HK-2 (cell line): ENCODE measurements at regions not wholly inside any gene's neighbourhood (a gene's known extent, or its start where the extent isn't known, plus 50 kb on each side); places are given as distances from the start of the nearest gene placed in this dataset.
"Not testable (repeated sequence)": the region's sequence is repeated elsewhere in the genome, so short reads cannot be mapped to it uniquely, and the experiment has no call there.

ENCODE experiments used
- DNase-seq: peaks from one replicate; pipeline ENCODE4 v3.0.0-alpha.2; 2018; ENCODE audit not compliant: unreplicated experiment

GRCh38 chr2:91742973-91743490, 3051.6 kb downstream of the RPIA start:
- not testable (repeated sequence) for DNase-seq

- not testable (repeated sequence) for DNase-seq
Observed at GRCh38 chr2:91743910-91744309, 3052.4 kb downstream of the RPIA start.

GRCh38 chr2:91744700-91745141, 3053.2 kb downstream of the RPIA start:
- DNase-seq: not testable (repeated sequence)

- no peak for DNase-seq
Observed at GRCh38 chr2:91748902-91749301, 3057.4 kb downstream of the RPIA start.

- not testable (repeated sequence) for DNase-seq
Observed at GRCh38 chr2:91749665-91750064, 3058.2 kb downstream of the RPIA start.

- not testable (repeated sequence) for DNase-seq
Observed at GRCh38 chr2:91759361-91759941, 3068.0 kb downstream of the RPIA start.

- DNase-seq: not testable (repeated sequence)
Observed at GRCh38 chr2:91760672-91761071, 3069.2 kb downstream of the RPIA start.

- not testable (repeated sequence) for DNase-seq
Observed at GRCh38 chr2:91762312-91762711, 3070.8 kb downstream of the RPIA start.

- DNase-seq: not testable (repeated sequence)
Observed at GRCh38 chr2:91763710-91764109, 3072.2 kb downstream of the RPIA start.

- DNase-seq: not testable (repeated sequence)
Observed at GRCh38 chr2:91764581-91765002, 3073.1 kb downstream of the RPIA start.

GRCh38 chr2:91765018-91765754, 3073.7 kb downstream of the RPIA start:
- DNase-seq: not testable (repeated sequence)

GRCh38 chr2:91766349-91767048, 3075.0 kb downstream of the RPIA start:
- DNase-seq: peak; percentile 66

- not testable (repeated sequence) for DNase-seq
Observed at GRCh38 chr2:91768301-91768700, 3076.8 kb downstream of the RPIA start.

GRCh38 chr2:91768997-91769396, 3077.5 kb downstream of the RPIA start:
- DNase-seq: not testable (repeated sequence)

- not testable (repeated sequence) for DNase-seq
Observed at GRCh38 chr2:91770046-91770575, 3078.6 kb downstream of the RPIA start.

GRCh38 chr2:91771604-91772003, 3080.1 kb downstream of the RPIA start:
- DNase-seq: not testable (repeated sequence)

GRCh38 chr2:91772240-91772937, 3080.9 kb downstream of the RPIA start:
- DNase-seq: not testable (repeated sequence)

- not testable (repeated sequence) for DNase-seq
Observed at GRCh38 chr2:91773810-91774209, 3082.3 kb downstream of the RPIA start.

GRCh38 chr2:91775193-91775592, 3083.7 kb downstream of the RPIA start:
- not testable (repeated sequence) for DNase-seq

- DNase-seq: not testable (repeated sequence)
Observed at GRCh38 chr2:91780324-91780723, 3088.9 kb downstream of the RPIA start.

- DNase-seq: not testable (repeated sequence)
Observed at GRCh38 chr2:91809391-91809790, 3061.8 kb upstream of the TEKT4 start.
